IPS-11a (cell line): ENCODE measurements at regions not wholly inside any gene's neighbourhood (a gene's known extent, or its start where the extent isn't known, plus 50 kb on each side); places are given as distances from the start of the nearest gene placed in this dataset.

Experiments used
- H3K4me3 ChIP-seq: one replicate; pipeline ENCODE4 v1.5.1; 2013; ENCODE audit warnings: low read depth, low read length, control low read depth

DNA sequence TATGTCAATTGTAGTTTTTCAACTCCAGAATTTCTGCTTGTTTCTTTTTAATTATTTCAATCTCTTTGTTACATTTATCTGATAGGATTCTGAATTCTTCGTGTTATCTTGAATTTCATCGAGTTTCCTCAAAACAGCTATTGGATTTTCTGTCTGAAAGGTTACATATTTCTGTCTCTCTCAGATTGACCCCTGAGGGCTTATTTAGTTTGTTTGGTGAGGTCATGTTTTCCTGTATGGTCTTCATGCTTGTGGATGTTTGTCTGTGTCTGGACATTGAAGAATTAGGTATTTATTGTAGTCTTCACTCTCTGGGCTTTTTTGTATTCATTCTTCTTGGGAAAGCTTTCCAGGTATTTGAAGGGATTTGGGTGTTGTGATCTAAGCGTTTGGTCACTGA is 85.6 kb downstream of the SNAPC1 start:
- H3K4me3 ChIP-seq: no peak overlapping the region

DNA sequence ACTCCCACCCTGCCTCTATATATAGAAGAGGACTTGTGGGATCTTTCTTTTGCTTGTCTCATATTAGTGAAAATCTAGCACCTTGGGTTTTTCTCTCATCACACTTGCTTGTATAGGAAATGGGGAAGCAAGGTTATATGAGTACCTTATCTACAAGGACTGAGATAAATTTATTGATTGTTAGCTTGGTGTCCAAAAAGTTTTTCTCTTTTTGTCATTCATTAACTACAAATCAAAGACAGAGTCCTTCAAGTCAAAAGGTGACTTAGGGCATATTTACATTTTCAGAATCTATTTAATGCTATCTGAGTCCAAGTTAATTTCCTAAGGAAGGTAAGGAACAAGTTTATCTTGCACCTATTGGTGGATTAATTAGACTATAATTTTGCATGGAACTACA is 92.7 kb downstream of the SNAPC1 start:
- H3K4me3 ChIP-seq: no peak overlapping the region

DNA sequence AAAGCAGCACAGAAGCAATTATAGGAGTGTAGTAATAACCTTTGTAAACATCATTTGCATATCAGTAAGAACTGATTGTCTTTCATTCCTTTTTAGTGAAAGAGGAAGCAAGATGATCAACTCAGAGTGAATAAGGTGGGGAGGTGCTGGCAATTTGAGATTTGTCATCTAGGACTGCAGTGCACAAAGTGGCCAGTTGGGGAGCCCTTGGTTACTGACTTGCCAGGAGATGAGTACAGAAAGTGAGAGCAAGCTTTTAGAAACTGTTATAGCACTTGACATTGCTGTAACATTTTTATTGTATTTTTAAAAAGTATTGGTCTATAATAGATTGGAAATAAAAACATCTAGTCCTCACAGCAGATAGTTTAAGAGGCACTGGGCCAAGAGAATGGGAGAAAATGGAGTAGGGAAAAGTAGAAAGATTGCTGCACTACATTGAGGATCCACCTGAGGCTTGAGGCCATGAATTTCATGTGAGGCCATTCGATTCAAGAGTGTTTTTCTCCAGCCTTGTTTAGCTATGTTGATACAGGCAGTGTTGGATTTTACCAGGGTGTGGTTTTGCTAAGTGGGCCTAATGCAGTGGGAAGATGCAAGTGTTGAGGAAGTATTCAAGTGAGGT is 98.2 kb downstream of the SNAPC1 start:
- no peak overlapping the region for H3K4me3 ChIP-seq

DNA sequence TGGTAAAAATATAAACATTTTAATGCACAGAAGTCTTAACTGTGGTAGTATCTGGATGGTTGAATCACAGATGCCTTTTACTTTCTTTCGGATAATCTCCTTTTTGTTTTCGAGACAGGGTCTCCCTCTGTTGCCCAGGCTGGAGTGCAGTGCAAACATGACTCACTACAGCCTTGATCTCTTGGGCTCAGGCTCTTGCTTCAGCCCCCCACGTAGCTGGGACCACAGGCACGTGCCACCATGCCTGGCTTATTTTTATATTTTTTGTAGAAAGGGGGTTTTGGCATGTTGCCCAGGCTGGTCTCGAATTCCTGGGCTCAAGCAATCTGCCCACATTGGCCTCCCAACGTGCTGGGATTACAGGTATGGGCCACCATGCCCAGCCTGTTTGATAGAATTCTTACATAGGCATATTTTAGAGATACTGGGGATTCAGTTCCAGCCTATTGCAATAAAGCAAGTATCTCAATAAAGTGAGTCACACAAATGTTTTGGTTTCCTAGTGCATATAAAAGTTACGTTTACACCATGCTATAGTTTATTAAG is 99.2 kb downstream of the SNAPC1 start:
- no peak overlapping the region for H3K4me3 ChIP-seq

DNA sequence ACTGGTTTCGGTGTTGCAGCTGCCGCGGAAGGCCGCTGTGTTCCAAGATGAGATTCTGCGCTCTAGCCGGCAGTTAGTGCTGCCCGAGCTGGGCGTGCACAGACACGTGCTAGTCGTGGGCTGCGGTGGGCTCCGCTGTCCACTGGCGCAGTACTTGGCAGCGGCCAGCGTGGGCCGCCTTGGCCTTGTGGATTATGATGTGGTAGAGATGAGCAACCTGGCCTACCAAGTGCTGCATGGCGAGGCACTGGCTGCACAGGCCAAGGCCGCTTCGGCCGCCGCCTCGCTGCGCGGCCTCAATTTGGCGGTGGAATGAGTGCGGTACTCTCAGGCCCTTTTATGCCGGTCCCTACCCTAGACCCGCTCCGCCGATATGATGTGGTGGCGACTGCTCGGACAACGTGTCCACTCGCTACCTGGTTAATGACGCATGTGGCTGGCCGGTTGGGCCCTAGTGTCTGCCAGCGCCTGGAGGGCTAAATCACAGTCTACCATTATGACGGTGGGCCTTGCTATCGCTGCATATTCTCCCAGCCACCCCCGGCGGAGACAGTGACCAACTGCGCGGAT is 102.2 kb downstream of the SNAPC1 start:
- H3K4me3 ChIP-seq: no peak overlapping the region

DNA sequence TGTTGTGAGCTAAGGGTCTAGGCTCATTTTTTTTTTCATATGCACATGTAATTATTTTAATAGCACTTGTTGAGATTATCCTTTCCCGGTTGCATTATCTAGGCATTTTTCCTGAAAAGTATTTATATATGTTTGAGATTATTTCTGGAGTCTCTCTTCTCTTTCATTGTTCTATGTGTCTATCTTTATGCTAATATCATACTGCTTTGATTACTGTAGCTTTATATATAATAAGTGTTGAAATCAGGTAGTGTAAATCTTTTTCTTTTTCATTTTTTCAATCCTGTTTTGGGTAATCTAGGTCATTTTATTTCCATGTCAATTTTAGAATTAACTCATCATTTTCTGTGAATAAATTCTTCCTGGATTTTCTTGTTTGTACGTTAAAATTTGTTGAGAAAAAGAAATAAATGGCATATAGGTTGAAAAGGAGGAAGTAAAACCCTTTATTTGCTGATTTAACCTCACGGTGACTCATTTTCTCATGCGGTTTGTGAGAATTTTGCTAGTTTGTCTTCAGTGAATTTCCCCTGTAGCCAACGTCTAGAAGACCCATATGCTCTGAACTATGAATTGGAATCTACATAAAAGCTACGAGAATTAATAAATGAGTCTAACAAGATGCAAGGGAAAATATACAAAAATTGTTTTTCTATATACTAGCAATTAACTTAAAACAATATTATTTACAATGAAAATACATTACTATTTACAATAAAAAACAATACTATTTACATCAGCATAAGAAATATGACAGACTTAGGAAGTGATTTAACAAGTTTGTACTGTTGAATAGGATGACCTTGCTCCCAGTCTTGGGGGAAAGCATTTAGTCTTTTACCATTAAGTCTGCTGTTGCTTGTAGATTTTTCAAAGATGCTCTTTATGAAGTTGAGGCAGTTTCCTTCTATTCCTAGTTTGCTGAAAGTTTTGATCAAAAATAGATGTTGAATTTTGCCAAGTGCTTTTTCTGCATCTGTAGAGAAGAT is 105.0 kb downstream of the SNAPC1 start:
- no peak overlapping the region for H3K4me3 ChIP-seq

DNA sequence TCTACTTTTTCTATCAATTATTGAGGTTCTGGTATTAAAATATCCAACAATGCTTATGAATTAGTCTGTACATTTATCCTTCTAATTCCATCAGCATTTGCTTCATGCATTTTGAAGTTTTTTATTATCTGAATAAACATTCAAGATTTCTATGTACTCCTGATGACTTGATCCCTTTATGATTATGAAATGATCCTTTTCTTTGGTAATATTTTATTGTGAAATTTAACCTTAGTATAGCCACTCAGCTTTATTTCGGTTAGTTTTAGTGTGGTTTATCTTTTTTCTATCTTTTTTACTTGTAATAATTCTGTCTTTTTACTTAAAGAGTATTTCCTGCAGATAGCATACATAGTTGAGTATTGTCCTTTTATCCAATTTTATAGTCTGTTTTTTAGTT is 106.6 kb downstream of the SNAPC1 start:
- H3K4me3 ChIP-seq: no peak overlapping the region

DNA sequence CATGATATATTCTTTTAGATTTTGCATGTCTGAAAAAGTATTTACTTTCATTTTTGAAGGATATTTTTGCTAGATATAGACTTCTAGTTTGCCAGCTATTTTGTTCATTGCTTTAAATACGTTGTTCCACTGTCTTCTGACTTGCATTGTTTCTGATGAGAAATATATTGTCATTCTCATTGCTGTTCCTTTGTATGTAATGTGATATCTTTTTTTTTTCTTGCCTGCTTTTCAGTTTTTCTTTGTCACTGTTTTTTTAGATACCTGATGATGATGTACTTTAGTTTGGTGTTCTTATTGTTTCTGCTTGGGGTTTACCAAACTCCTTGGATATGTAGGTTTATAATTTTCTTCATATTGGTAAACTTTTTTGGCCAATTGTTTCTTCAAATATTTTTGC is 107.9 kb downstream of the SNAPC1 start:
- H3K4me3 ChIP-seq: no peak overlapping the region

DNA sequence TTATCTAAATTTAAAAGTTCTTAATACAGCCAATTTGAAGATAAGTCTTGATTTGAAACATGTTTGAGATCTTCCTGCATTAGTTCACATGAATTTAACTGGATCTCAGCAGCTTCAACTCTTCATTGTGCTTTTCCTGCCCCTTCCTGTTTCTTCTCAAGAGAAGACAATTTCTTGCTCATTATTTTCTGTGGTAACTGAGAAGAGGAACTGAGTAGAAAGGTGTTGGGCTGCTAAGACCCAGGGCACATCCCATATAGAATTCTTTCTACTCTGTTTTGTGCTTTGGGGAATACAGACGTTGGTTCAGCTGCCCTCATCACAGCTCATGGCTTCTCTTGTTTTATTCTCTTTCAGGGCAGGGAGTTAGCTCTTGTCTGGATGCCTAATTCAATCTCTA is 110.2 kb downstream of the SNAPC1 start:
- no peak overlapping the region for H3K4me3 ChIP-seq

DNA sequence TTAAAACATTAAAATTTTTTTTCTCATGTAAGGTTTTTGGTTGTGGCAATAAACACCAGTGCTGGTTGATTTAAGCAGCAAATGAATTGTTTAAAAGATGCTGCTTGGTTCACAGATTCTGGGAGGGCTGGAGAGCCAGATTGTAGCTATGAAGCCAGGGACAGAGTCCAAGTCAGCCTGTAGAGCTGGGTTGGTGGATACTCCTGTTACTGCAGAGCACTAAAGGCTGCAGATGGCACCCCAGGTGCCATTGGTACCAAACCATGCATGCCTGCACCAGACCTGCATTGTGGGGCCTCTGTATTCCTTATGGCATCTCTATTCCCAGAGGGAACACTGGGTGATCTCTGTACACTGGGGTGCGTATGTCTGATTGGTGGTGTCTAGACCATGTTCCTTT is 113.3 kb downstream of the SNAPC1 start:
- H3K4me3 ChIP-seq: no peak overlapping the region

DNA sequence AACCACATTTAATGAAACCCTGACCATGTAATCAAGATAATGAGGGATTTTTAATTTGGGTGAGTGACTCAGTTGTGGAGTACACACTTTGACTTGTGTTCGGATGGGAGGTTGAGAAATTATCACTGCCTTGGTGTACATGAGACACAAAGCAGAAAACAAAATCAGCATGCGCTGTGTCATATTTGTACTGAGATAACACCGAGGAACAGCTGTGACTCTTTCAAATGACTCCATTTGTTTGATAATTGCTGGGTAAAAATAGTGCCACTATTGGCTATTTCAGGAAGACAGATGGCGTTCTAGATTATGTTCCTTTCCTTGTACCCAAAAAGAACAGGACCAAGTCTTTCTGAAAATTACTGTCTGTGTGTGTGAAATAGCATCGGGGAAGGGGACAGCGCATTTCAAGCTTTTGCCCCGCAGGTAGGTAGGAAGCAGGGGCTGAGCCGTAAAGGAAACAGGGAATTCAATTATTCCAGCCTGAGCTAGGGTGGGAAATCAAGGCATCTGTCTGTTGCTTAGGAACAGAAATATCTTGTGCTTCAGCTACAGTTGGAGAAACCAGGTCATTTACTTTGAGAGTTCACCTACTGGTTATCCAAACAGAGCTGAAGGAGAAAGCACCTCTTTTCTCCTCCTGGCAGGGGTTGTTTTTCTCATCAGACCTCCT is 114.3 kb downstream of the SNAPC1 start:
- no peak overlapping the region for H3K4me3 ChIP-seq

DNA sequence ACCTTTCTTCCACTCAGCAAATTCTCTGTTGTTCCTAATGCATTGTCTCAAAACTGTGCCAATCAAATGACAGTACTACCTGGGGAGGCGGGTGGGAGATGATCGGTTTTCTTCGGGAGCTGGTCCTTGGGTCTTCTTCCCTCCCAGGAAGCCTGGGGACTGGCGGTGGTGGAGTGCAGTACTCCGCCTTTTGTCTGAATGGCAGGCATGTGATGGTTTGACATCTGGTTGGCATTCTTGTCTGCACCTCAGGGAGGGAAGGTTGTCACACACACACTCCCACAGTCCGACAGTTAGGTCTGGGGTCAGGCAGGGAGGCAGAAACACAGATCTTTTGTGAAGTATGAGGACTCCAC is 114.8 kb downstream of the SNAPC1 start:
- no peak overlapping the region for H3K4me3 ChIP-seq

DNA sequence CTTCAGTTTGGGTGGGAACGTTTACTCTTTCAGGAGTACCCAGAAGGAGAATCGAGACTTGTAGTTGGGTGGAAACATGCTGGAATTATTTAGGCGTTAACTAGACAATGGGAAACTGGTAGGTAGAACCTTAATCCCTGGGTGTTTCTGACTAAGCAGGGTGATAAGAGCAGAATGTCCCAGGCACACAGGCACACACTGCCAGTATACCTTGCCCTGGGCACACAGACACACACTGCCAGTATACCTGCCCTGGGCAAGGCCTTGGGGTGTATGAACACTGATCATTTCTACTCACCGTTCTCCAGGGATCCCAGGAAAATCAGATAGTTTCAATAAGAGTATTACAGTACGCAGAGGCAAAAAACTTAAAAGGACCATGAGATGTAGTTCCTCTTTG is 115.5 kb downstream of the SNAPC1 start:
- no peak overlapping the region for H3K4me3 ChIP-seq

DNA sequence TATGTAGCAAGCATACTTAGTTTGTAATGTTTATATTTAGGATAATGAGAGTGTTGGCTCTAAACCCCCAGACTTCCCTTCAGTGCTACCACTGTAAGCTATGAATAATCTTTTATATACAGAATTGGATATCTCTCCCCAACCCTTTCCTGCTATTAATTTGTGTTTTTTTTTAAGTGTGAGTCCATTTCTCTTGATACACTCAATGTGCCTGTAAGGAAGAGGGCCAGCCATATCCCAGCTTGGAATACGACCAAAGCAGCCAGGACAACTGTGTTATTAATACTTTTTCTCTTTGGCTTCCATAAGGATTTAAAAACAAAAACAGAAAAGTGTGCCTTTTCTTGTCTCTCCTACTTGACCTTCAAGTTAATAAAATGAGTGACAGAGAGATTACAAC is 116.7 kb downstream of the SNAPC1 start:
- no peak overlapping the region for H3K4me3 ChIP-seq

DNA sequence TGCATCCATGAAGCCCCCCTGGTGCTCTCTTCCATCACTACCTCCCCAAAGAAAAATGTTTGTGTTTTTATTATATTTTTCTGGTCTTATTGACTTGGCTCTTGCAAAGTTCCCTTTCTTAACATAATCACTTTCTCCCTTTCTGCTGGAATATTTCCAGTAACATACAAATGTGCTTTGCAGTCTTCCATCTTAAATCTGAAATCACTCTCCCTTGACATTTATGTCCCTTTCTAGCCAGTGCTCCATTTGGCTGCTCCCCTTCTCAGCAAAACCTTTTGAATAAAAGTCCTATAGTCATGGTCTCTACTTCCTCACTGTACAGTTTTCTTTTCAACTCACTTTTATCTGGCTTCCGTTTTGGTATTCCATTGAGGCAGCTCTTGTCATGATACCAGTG is 118.8 kb downstream of the SNAPC1 start:
- H3K4me3 ChIP-seq: no peak overlapping the region

DNA sequence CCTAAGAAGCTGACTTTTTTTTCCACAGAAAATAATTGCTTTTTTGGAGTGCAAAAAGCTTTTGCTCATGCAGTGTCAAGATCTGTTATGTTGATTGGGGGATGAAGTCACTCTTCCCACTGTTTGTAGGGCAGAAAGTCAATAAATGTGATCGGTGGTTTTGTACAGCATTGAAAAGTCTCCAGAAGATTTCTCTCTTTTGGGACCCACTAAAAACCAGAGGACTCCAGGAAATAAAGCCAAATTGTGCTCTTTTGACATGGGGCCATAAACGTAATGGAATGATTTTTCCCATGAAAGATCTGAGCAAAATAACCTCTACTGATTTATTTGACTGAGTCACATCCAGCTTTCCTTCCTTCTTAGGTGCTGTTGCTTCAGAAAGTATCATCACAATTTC is 122.5 kb downstream of the SNAPC1 start:
- H3K4me3 ChIP-seq: no peak overlapping the region

DNA sequence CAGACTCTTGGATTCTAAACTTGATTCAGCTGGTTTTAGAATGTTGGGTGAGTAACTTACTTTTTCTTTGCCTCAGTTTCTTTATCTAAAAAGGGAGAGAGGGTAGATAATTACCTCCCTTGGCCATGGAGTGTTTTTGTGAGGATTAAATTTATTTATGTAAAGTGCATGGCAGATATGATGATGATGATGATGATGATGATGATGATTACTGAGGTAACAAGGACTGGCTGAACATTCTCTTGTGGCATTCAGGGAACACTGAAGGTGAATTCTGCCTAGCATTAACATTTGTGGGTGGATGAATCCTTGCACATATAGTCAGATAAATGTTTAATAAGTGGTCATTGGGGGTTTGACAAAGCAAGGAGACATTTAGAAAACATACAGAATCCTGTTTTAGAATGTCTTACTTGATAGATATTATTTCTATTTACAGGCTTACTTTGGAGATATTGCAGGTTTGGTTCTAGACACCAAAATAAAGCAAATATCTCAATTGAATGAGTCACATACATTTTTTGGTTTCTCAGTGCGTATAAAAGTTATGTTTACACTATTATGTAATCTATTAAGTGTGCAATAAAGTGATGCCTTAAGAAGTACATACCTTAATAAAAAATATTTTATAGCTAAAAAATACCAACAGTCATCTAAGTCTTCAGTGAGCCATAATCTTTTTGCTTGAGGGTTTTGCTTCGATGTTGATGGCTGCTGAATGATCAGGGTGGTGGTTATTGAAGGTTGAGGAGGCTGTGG is 123.2 kb downstream of the SNAPC1 start:
- no peak overlapping the region for H3K4me3 ChIP-seq

DNA sequence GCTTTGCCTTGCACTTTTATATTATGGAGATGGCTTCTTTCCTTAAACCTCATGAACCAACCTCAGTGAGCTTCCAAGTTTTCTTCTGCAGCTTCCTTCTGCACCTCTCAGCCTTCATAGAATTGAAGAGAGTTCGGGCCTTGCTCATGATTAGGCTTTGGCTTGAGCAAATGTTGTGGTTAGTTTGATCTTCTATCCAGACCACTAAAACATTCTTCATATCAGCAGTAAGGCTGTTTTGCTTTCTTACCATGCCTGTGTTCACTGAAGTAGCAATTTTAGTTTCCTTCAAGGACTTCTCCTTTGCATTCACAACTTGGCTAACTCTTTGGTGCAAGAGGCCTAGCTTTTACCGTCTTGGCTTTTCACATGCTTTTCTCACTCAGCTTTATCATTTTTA is 125.4 kb downstream of the SNAPC1 start:
- no peak overlapping the region for H3K4me3 ChIP-seq

DNA sequence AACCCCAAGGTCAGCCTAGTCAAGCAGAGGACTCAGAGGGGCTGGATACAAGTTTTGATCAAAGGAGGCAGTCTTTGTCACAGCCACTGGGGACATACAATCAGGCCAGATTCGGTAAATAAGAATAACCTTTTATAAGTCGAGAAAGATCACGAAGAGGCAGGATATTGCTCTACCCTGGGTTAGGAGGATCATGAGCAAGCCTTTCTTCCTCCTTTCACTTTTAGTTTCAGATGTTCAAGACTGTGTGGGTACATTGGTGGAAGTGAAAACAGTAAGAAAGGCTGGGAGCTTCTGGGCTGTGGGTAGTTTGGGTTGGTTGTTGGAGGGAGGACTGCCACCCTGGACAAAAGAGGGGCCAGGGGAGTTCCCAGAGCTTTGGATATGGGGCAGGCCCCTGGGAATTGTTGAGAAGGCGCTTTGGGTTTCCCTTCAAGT is 127.7 kb downstream of the SNAPC1 start:
- no peak overlapping the region for H3K4me3 ChIP-seq

DNA sequence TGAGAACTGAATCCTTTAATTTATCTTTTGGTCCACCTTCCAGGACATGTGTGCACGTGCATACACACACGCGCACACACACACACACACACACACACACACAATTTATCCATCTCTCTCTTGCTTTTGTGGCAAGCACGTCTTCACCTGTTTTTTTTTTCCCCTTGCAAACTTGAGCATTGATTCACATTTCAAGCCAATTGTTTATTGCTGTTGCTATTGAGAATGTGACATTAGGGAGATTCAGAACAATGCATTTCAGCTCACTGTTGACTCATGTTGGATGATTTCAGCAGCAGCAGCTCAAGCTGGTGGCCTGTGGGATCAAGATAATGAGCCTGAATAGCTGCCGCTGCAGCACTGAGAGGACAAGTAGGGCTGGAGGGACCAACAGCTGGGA is 128.9 kb downstream of the SNAPC1 start:
- H3K4me3 ChIP-seq: no peak overlapping the region

DNA sequence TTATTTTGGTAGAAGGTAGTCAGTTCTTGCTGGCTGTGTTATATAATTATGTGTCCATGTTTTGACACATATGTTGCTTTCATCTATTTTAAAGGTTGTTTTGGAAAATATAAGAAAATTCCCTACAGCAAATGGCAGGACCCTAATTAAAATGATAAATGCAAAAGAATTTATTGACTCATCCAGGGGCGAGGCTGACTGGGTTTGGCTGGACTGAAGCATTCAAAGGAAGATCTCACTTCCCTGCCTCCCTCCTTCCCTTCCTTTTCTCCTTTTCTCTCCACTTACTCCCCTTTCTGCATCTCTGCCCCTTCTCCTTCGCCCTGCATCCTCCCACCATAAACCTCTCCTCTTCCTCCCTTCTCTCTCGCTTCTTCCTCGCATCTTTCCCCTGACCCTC is 129.6 kb downstream of the SNAPC1 start:
- no peak overlapping the region for H3K4me3 ChIP-seq
